ENCODE measurements at regions not wholly inside any gene's neighbourhood (a gene's known extent, or its start where the extent isn't known, plus 50 kb on each side); places are given as distances from the start of the nearest gene placed in this dataset.
"Not testable (repeated sequence)": the region's sequence is repeated elsewhere in the genome, so short reads cannot be mapped to it uniquely, and the experiment has no call there.

DNA sequence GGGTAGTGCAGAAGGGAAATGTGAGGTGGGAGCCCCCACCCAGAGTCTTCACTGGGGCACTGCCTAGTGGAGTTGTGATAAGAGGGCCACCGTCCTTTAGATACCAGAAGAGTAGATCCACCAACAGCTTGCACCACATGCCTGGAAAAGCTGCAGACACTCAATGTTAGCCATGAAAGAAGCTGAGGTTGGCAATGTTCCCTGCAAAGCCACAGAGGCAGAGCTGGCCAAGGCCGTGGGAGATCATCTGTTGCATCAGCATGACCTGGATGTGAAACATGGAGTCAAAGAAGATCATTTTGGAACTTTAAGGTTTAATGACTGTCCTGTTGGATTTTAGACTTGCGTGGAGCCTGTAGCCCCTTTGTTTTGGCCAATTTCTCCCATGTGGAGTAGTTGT, 468.4 kb upstream of the FOXG1 start:
- DNase-seq: no peak

DNA sequence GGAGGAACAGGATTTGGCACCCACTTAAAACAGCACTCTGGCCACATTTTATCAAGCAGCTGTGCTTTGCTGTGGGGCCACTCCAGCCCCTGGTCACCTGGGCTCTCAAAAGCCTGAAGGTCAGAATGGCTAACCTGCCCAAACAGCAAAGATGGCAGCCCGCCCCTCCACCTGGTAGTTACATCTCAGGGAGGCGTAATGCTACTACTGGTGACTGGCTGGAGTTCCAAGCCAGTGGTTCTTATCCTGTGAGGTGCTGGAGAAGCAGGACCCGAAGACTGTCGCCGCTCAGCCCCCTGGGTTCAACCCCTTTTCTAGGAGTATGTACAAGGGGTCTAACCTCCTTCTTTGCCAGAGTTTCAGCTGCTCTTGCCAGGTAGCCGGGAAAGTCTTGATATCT, 467.4 kb upstream of the FOXG1 start:
- no peak for DNase-seq

- DNase-seq: no peak
Measured at GRCh38 chr14:28300356-28300755, 466.2 kb upstream of the FOXG1 start.

GRCh38 chr14:28301179-28301578, 465.4 kb upstream of the FOXG1 start:
- no peak for DNase-seq

DNA sequence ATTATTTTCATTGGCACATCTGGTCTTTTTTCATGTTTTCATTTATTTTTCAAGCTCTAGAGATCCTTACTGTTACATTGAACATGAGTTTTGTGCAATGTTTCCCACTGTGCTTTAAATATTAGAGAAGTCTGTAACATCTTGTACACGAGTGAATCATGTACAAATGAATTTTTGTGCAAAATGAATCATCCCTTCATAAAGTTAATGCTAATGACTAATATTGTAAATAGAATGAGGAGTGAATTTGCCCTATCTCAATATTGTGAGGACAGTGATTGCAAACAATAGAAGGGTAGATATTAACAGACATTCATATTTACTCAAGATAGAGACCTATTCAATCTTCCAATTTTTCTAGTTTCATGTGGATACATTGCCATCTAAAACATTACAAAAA, 463.3 kb upstream of the FOXG1 start:
- DNase-seq: no peak

DNA sequence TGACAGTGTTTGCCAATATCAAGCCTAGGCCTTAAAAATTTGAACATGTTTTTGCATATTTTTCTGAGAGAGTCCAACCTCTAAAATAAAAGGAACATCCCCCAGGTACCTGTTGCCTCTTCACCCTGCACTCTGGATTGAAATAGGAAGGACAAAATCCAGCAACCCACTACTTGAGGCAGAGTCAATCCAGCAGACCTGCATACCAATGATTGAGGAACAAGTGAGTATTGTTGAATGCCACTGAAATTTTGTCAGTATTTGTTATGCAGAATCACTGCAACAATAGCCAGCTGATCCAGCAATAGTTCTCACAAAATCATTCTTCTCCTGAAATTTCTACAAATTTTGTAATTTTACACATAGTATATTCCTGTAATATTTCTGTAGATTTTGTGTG, 460.6 kb upstream of the FOXG1 start:
- DNase-seq: no peak

- DNase-seq: no peak
Measured at GRCh38 chr14:28307506-28307905, 459.1 kb upstream of the FOXG1 start.

GRCh38 chr14:28308734-28309133, 457.9 kb upstream of the FOXG1 start:
- no peak for DNase-seq

GRCh38 chr14:28317890-28318675, 448.5 kb upstream of the FOXG1 start:
- DNase-seq: not testable (repeated sequence)

DNA sequence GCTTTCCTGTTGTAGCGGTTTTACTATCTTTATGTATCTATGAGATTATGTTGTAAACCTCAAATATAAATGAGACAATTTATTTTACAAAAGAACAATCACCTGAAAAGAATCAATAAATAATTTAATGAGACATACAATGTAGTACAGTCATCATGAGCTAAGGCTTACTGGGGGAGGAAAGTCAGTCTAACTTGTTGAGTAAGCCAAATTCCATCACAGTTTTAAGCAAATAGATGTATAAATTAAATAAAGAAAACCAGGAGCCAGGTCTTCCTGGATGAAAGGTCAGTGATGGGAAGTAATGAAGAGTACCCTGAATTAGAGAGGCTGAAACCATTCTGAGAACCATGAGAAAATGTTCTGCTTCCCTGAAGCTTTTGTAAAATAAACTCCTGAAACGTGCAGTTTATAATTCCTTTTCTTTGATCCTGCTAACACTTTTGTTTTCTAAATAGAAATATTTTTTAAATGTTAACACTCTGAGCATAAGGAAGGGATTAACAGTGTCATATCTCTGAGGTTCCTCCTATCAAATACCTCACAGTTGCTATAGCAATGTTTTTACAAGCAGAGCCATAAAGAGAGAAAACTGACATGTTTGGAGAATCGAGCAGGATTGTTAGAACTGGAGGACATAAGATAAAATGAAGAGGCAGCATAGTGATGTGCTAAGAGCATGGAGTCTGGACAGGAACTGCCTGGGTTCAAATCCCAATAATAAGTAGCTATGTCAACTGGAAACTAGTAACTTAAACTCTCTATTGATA, 444.9 kb upstream of the FOXG1 start:
- DNase-seq: no peak

- DNase-seq: no peak
Measured at GRCh38 chr14:28323366-28323765, 443.2 kb upstream of the FOXG1 start.

- no peak for DNase-seq
Measured at GRCh38 chr14:28323951-28324741, 442.4 kb upstream of the FOXG1 start.

- DNase-seq: no peak
Measured at GRCh38 chr14:28340816-28341215, 425.8 kb upstream of the FOXG1 start.

- no peak for DNase-seq
Measured at GRCh38 chr14:28344381-28344780, 422.2 kb upstream of the FOXG1 start.

DNA sequence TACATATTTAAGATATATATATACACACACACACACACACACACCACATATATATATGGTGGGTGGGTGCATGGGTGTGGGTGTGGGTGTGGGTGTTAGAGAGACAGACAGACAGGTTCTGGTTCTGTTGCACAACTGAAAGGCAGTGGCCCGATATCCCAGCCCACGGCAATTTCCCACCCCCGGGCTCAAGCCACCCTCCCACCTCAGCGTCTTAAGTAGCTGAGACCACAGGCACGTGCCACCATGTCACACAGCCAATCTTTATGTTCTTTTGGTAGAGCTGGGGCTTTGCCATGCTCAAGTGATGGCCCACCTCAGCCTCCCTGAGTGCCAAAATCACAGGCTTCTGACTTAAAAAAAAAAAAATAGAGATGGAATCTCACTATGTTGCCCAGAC, 417.8 kb upstream of the FOXG1 start:
- DNase-seq: no peak

GRCh38 chr14:28356819-28357218, 409.8 kb upstream of the FOXG1 start:
- DNase-seq: no peak

- no peak for DNase-seq
Measured at GRCh38 chr14:28361486-28361885, 405.1 kb upstream of the FOXG1 start.

- DNase-seq: no peak
Measured at GRCh38 chr14:28365510-28365909, 401.1 kb upstream of the FOXG1 start.

- DNase-seq: no peak
Measured at GRCh38 chr14:28373721-28374120, 392.9 kb upstream of the FOXG1 start.

GRCh38 chr14:28375295-28375694, 391.3 kb upstream of the FOXG1 start:
- DNase-seq: no peak

GRCh38 chr14:28381656-28382055, 384.9 kb upstream of the FOXG1 start:
- DNase-seq: no peak

GRCh38 chr14:28382444-28383190, 384.0 kb upstream of the FOXG1 start:
- no peak for DNase-seq

DNA sequence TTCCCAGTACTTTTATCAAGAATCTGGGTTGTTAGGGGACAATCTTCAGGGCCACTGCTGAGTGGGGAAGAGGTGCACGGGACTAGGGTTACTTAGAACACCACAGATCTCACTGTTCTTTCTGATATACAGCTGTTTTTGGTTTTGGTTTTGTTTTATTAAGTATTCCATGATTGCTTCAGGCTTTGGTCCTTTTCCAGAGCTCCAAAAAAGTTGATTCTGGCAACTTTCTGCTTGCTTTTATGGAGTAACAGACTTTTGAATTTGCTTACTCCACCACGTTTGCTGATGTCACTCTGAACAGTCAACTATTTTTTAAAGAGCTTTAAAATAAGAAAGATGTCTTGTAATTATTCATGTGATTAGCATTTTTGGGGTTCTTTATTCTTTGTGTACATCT, 368.1 kb upstream of the FOXG1 start:
- no peak for DNase-seq
